NCI-H526 treated with DMSO at 0.1 percent for 48 hours (cell line): ENCODE measurements at regions not wholly inside any gene's neighbourhood (a gene's known extent, or its start where the extent isn't known, plus 50 kb on each side); places are given as distances from the start of the nearest gene placed in this dataset.
"Not testable (repeated sequence)": the region's sequence is repeated elsewhere in the genome, so short reads cannot be mapped to it uniquely, and the experiment has no call there.

ENCODE experiments used
- DNase-seq: peaks from one replicate; lab custom pipeline; 2025; lab: John Stamatoyannopoulos, UW

DNA sequence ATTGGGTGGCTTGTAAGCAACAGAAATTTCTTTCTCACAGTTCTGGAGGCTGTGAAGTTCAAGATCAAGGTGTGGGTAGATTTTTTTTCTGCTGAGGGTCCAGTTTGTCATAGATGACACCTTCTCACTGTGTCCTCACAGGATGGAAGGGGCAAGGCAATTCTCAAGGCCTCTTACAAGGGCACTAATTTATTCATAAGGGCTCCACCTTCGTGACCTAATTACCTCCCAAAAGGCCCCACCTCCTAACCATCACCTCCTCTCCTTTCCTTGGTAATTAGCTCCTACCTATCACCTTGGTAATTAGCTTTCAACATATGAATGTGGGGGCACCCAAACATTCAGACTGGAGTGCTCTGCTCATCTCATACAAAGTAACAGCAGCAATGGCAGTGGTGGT, 92.3 kb upstream of the CD44 start:
- no peak for DNase-seq

DNA sequence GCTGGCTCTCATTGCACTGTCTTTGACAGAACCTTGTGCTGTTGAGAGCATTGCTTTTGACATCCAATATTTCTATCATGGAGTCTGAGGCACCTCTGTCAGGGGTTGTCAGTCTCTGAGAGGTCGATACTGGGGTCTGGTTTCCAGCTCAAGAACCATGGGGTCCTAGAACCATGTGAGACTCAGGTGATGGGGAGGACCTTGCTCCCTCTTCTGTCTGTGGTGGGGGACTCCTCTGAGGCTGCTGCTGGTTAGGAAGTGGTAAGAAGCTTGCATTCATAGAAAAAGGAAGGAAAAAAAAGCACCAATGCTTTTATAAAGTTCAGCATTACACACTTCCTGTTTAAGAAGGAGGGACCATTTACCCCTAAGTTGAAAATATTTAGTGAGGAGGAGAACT, 91.8 kb upstream of the CD44 start:
- no peak for DNase-seq

DNA sequence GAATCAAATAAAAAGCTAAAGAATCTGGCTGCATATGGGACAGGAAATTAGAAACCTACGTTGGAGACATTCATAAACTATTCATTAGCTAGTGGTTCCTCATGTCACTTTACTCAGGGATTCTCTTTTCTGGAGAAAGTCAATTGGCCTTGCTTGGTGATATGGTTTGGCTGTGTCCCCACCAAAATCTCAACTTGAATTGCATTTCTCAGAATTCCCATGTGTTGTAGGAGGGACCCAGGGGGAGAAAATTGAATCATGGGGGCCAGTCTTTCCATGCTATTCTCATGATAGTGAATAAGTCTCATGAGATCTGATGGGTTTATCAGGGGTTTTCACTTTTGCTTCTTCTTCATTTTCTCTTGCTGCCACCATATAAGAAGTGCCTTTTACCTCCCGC, 91.2 kb upstream of the CD44 start:
- no peak for DNase-seq

DNA sequence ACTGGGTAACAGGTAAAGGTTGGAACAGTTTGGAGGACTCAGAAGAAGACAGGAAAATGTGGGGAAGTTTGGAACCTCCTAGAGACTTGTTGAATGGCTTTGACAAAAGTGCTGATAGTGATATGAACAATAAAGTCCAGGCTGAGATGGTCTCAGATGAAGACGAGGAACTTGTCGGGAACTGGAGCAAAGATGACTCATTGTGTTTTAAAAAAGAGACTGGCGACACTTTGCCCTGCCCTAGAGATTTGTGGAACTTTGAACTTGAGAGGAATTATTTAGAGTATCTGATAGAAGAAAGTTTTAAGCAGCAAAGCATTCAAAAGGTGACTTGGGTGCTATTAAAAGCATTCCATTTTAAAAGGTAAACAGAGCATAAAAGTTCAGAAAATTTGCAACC, 90.6 kb upstream of the CD44 start:
- DNase-seq, result not testable (repeated sequence)

DNA sequence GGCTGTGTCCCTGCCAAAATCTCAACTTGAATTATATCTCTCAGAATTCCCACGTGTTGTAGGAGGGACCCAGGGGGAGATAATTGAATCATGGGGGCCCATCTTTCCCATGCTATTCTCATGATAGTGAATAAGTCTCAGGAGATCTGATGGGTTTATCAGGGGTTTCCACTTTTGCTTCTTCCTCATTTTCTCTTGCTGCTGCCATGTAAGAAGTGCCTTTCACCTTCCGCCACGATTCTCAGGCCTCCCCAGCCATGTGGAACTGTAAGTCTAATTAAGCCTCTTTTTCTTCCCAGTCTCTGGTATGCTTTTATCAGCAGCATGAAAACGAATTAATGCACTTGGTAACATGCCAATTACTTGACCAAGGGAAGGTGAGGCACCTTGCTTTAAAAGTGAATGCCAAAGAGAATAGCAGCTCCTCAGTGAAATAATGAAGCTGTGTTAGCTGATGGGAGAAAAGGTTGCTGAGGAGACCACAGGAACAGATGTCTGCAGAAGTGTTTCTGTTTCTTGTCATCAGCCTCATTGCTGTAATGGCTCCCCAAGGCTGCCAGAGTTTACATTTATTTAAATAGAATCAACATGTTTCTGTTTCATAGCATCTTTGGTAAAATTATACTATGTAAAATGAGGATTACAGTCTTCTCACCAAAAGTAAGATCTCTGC, 89.0 kb upstream of the CD44 start:
- DNase-seq, result no peak

DNA sequence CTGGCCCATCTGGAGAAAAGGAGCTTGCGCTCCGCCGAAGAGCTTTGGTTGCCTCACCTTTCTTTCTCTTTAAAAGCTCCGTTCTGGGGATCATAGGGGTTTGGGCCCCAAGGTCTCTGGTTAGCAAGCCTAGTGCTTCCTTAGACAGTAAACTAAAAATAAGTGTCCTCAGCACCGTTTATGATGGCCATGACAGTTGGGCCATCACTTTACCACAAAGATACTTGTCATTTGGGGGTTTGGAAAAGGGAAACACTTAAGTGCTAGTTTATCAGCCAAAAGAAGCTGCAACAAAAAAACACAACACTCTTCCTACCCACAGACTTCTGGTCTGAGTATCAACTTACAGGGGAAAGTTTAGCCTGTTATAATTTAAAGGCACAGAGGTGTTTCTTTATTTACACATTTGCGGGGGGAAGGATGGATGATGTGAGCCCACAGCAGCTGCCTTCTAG, 88.4 kb upstream of the CD44 start:
- DNase-seq, result no peak

DNA sequence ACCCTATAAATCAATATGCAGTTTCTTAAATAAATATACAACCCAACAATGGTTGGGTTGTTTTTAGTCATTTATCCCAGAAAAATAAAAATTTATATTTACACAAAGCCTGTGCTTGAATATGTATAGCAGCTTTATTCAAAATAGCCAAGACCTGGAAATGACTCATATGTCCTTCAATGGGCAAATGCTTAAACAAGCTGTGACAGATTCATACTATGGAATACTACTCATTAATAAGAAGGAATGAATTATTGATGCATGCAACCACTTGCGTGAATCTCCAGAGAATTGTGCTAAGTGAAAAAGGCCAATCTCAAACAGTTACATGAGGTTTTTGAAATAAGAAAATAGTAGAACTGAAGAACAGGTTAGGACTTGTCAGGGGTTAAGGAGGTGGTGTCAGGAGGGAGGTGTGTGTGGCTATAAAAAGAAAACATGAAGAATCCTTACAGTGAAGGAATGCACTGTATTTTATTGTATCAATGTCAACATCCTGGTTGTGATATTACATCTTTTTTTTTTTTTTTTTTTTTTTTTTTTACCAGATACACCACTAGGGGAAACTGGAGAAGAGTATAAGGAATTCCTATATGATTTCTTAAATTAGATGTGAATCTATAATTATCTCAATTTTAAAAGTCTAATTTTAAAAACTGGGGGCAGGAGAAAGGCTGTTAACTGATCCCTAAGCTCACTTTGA, 82.4 kb upstream of the CD44 start:
- DNase-seq, result no peak

DNA sequence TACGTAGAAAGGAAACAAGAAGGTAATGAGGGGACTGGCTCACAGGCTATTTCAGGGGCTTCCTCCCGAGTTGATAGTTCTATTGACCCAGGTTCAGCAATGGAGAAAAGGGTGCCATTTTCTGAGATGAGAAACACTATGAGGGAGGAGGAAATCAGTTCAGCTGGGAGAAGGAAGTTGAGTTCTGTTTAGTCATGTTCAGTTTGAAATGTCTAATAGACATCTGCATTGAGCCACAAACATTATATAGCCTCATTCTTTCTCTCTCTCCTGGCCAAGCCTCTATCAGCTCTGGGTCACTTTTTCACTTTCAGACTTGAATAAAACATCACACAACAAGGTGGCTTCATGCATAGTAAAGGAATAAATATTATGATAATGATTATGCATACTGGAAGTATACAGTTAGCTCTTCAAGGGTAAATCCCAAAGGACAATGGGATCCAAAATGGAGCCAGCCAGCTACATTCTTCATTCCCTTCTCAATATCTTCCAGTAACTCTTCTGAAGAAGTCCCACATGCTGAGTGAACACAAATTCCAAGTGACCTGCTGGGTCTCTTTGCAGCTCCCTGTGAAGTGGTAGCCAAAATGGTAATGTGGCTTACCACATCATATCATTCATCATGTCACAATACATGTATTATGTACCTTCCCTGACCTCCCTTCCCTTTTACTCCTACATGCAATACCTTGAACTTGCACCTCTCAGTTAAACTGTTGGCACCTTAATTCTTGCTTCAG, 80.9 kb upstream of the CD44 start:
- DNase-seq, result no peak

DNA sequence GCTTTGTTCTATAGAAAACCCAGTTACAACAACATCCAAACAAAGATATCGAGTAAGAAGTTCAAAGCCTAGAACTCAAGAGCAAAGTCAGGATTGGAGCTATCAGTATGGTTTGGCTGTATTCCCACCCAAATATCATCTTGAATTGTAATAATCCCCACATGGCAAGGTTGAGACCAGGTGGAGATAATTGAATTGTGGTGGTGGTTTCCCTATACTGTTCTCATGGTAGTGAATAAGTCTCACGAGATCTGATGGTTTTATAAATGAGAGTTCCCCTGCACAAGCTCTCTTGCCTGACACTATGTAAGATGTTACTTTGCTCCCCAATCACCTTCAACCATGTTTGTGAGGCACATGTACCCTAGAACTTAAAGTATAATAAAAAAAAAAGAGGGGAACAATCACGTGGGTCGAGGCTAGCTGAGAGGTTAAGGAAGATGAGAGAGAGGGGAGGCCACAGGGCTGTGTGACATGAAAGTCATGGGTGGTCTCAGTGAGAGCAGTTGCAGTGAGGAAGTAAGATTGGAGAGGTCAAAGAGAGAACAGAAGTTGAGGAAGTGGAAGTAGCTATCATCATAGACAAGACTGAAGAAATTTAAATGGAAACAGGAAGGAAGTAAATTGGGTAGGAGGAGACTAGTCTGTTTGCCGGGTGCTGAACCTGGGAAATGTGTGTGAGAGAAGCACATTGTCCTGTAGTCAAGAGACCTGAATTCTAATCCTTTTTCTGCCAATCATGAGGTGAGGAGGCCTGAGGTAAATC, 80.1 kb upstream of the CD44 start:
- DNase-seq, result no peak

DNA sequence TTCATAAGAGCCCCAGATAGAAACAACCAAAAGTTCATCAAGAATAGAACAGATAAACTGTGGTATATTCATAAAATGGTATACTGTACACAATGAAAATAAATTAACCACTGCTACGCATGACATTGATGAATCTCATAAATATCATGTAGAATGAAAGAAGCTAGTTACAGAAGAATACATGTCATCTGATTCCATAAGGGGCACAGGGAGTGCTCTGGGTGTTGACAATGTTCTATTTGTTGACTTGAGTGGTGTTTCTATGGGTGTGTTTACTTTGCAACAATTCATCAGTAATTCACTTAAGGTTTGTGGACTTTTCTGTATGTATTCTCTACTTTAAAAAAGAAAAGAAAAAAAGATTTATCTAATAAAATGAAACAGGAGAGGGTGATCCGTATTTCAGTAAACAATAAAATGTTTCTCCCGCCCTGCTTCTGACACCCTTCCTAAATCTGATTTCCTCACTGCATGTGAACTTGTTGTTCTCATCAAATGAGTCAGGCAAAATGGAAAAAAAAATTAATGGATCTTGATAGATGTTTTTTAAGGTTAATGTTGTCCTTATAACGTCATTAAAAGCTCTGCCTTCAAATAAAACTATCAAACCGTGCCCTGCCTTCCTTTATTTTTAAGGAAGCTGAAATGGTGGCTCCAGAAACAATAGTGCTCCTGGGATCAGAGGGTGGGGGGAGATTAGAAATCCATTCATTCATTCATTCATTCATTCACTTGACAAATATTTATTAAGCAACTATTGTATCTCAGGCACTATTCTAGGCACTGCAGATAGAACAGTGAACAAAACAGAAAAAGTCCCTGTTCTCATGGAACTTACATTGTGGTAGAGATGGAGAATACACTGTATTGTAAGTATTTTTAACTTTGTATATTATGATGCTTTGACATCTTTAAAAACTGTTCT, 77.2 kb upstream of the CD44 start:
- no peak for DNase-seq

DNA sequence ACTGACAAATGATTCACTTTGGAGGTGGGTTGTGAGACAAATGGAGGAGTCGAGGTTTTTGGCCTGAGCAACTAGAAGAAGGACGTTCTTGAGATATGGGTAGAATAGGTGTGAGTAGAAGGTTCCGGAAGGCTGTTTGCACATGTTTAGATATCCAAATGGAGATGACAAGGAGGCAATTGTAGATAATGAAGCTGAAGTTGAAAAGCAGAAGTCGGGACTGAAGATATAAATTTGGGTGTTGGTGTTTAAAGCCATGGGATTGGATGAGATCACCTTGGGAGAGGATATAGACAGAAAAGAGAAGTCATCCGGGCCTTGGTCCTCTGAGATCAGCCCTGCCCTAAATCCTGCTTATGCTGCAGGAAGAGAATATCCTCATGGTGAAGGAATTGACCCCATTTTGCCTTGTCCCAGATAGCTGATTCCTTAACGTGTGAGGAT, 75.5 kb upstream of the CD44 start:
- DNase-seq, result no peak

DNA sequence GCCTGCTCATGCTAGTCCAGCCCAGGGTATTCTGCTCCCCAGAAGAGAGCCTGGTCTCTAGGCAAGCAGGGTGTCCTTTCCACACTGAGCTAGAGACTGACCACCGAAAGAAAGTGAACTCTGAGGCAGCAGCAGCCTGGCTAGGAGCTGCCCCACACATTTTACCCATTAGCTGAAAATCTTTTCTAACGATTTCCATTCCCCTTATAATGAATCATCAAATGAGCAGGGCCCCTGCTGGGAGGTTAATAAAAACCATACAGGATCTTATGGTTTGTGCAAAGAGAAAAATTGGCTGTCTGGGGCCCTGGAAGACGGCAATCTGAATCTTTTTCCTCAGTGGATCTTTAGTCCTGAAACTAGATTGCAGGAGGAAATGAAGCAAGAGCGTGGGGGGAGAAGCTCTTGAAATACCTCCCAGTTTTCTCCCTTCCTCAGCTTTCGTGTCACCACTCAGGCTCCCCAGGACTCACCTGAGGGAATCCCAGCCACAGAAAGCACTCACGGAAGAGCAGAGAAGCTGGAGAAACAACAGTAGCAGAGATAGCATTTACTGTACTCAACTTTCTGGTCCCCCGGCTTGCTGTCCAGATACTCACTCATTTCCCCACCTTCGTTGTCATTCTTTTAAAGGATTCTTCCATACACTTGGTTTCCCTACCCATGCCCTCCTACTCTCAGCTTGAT, 74.7 kb upstream of the CD44 start:
- DNase-seq, result no peak

DNA sequence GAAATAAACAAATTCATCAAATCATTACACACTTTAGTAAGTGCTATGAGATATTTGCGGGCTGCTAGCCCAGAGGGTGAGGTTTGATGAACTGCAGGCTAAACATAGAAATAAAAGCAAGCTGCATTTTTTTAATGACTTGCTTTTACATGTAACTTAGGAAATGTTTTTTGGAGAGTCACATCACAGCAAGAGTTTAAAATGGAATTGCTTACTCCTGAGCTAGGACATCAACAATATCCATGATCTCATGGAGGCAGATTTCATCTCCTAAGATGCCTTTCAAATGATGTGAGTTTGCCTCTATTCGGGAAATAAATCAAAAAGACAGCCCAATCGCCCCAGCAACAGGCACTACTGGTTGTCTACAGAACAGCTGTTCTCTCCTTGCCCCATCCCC, 73.4 kb upstream of the CD44 start:
- no peak for DNase-seq

DNA sequence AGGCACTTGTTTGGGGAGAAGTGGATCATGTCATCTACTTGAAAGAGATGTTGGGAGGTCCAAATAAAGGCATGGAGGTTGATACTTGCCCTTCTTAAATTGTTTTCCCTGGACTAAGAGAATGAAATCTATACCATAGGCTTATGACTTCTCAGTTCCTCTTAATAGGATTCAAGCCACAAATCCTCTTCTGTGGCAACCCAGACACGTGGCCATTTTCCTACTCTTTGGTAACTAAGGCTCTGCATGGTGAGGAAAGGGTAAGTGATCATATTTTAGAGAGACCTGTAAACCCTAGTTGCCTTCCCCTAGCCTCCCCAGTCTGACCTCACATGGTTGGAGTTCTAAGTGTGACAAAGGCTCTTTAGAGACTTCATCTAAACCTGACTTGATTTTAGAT, 72.9 kb upstream of the CD44 start:
- DNase-seq, result no peak

DNA sequence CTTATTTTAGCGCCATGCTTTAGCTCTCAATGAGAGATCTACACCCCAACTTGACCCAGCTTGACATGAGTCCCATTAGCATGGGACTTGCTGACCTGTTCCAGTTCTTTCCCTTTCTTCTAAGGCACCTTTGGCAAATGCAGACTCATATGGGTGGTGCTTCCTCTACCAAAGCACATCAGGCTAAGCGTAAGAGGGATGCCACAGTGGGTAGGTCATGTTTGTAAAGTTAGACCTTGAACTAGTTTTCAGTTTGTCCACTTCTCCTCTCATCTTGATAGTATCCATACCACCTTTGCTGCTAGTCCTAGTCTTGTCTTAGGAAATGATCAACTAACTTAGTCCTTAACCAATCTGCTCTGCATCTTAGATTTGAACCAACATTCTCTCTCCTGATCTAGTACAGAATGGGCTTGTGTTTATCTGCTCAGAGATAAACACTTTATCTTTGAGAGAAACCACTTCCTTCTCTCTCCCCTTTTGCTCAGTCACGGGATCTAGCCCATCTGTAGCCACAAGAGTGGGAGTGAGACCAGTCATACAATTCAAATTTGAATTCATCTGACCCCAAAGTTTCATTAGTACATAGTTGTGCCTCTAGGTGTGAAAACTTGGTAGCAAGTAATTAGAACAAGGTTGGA, 72.1 kb upstream of the CD44 start:
- no peak for DNase-seq

DNA sequence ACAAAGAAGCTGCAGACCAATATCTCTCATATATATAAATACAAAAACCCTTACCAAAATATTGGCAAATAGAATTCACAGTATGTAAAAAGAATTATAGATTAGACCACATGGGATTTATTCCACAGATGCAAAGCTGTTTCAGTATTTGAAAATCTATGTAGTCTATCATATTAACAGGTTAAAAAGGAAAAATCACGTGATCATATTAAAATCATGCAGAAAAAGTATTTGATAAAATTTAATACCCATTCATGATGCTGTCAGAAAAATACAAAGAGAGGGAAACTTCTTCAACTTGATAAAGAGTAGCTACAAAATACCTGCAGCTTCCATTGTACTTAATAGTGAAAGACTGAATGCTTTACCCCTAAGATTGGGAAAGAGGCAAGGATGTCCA, 67.2 kb upstream of the CD44 start:
- no peak for DNase-seq

DNA sequence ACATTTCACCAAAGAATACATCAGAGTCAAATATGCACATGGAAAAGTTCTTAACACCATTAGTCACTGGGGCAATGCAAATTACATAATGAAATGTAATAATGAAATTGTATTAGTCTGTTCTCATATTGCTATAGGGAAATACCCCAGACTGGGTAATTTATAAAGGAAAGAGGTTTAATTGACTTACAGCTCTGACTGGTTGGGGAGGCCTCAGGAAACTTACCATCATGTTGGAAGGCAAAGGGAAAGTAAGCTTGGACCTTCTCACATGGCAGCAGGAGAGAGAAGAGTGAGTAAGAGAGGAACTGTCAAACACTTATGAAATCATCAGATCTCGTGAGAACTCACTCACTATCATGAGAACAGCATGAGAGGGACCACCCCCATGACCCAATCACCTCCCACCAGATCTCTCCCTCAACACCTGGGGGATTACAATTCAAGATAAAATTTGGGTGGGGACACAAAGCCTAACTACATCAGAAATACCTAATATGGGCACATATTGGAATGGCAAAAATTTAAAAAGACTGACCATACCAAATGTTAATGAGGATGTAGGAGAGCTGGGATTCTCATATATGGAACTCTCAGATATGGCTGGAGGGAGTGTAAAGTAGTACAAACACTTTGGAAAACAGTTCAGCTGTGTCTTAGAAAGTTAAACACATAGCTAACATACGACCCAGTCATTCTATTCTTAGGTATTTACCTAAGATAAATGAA, 65.1 kb upstream of the CD44 start:
- DNase-seq, result no peak

DNA sequence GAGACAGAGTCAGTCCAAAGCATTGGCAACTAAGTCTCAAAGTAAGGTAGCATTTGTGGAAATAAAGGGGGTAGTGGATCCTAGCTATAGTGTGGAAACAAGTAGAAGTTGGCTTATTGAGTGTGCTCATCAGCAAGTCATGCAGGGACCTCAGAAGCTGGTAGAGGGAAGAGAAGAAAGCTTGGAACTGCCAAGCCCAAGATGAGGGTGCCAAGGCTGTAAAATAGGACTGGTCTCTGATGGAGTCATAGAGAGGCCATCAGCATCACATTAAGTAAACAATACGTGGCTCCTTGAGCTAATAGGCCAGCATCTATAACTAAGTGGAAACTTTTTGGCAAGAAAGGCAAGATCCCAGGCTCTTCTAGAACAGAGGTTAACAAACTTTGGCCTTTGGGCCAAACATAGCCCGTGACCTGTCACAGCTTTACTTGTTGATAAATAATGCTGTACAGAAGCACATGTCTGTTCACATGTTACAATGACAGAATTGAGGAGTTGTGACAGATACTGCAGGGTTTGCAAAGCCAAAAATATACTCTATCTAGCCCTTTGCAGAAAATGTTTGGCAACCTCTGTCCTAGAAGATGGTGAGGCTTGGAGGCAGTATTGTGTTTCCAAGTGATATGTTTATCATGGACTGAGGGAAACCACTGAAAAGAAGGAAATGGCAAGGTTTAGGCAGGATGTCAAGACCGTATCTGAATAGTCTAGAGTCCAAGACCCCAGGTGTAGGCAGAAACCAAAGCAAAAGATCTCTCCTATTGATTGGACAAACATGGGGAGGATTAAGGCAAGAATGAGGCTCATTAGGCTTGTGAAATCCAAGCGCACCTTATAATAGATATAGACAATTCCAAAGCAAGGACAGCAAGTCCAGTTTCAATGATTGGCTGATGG, 62.5 kb upstream of the CD44 start:
- no peak for DNase-seq
